ENCODE measurements at regions not wholly inside any gene's neighbourhood (a gene's known extent, or its start where the extent isn't known, plus 50 kb on each side); places are given as distances from the start of the nearest gene placed in this dataset.

DNA sequence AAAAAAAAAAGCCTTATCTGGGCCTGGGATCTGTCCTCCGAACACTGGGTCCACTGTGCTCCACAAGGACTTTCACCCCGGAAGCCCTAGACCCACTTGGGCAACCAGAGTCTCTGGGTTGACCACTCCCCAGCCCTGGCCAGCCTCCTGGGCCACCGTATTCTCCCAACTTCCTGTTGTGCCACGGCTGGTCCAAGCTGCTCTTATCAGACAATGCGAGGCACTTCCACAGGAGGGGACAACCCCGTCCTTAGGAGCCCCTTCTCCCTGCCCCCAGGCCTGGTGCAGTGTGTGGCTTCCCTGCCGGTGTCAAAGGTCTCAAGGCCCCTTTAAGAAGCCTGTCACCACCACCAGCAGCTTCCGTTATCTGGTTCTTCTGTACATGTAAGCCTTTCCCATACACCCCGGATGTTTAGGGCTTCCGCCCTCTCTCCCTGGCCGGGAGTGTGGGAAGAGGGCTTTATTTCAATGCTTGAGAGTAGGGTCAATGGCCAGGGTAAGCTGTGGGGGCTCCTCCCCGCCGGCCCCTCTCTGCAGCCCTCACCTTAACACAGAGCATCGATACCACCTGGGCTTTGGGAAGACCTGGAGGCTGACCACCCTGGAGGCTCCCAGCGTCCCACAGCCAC is 313.0 kb downstream of the SEC14L1 start (continued):
- TF ChIP-seq, protein P1, sequence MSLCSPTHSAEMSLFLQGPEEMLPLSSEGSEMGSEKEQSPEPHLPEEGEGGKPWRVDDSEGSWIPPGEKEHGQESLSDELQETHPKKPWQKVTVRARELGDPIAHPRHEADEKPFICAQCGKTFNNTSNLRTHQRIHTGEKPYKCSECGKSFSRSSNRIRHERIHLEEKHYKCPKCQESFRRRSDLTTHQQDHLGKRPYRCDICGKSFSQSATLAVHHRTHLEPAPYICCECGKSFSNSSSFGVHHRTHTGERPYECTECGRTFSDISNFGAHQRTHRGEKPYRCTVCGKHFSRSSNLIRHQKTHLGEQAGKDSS (CRISPR knock-in tag; IDR thresholded peaks at IDR 0.05; ENCODE audit: borderline replicate concordance, low read depth), result peak; percentile 62; the same call in 1 of the 2 replicates
- TF ChIP-seq CEBPG (CRISPR knock-in tag; IDR thresholded peaks at IDR 0.05) (peak; percentile 86), ELF1 (CRISPR knock-in tag; IDR thresholded peaks at IDR 0.05) (peak; percentile 97), ZFAT (CRISPR knock-in tag; conservative IDR thresholded peaks at IDR 0.05) (no peak), ZNF776 (CRISPR knock-in tag; IDR thresholded peaks at IDR 0.05) (peak; percentile 10; the same call in 1 of the 2 replicates), ZNF75D (CRISPR knock-in tag; IDR thresholded peaks at IDR 0.05; ENCODE audit: borderline replicate concordance) (no peak), NFYB (CRISPR knock-in tag; IDR thresholded peaks at IDR 0.05) (peak; percentile 54), ZNF614 (CRISPR knock-in tag; IDR thresholded peaks at IDR 0.05; ENCODE audit: borderline replicate concordance) (peak; percentile 61; the same call in 1 of the 2 replicates), IRX3 (CRISPR knock-in tag; IDR thresholded peaks at IDR 0.05; ENCODE audit: borderline replicate concordance, low read depth) (no peak), REXO4 (CRISPR knock-in tag; IDR thresholded peaks at IDR 0.05; ENCODE audit: borderline replicate concordance) (no peak), HIVEP1 (CRISPR knock-in tag; IDR thresholded peaks at IDR 0.05) (peak; percentile 88), POGZ (CRISPR knock-in tag; IDR thresholded peaks at IDR 0.05) (peak; percentile 55), POLR2AphosphoS5 (IDR thresholded peaks at IDR 0.05; ENCODE audit: low read depth, low read length) (peak; percentile 63), CREM (IDR thresholded peaks at IDR 0.05) (peak; percentile 75), CREM (CRISPR knock-in tag; IDR thresholded peaks at IDR 0.05) (no peak), ZSCAN21 (CRISPR knock-in tag; IDR thresholded peaks at IDR 0.05; ENCODE audit: borderline replicate concordance) (peak; percentile 74; the same call in 1 of the 2 replicates)
- TF ChIP-seq, protein P2, sequence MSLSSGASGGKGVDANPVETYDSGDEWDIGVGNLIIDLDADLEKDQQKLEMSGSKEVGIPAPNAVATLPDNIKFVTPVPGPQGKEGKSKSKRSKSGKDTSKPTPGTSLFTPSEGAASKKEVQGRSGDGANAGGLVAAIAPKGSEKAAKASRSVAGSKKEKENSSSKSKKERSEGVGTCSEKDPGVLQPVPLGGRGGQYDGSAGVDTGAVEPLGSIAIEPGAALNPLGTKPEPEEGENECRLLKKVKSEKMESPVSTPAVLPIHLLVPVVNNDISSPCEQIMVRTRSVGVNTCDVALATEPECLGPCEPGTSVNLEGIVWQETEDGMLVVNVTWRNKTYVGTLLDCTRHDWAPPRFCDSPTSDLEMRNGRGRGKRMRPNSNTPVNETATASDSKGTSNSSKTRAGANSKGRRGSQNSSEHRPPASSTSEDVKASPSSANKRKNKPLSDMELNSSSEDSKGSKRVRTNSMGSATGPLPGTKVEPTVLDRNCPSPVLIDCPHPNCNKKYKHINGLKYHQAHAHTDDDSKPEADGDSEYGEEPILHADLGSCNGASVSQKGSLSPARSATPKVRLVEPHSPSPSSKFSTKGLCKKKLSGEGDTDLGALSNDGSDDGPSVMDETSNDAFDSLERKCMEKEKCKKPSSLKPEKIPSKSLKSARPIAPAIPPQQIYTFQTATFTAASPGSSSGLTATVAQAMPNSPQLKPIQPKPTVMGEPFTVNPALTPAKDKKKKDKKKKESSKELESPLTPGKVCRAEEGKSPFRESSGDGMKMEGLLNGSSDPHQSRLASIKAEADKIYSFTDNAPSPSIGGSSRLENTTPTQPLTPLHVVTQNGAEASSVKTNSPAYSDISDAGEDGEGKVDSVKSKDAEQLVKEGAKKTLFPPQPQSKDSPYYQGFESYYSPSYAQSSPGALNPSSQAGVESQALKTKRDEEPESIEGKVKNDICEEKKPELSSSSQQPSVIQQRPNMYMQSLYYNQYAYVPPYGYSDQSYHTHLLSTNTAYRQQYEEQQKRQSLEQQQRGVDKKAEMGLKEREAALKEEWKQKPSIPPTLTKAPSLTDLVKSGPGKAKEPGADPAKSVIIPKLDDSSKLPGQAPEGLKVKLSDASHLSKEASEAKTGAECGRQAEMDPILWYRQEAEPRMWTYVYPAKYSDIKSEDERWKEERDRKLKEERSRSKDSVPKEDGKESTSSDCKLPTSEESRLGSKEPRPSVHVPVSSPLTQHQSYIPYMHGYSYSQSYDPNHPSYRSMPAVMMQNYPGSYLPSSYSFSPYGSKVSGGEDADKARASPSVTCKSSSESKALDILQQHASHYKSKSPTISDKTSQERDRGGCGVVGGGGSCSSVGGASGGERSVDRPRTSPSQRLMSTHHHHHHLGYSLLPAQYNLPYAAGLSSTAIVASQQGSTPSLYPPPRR (CRISPR knock-in tag; IDR thresholded peaks at IDR 0.05; ENCODE audit: borderline replicate concordance), result peak; percentile 65; the same call in 1 of the 2 replicates
- TF ChIP-seq, protein P3, sequence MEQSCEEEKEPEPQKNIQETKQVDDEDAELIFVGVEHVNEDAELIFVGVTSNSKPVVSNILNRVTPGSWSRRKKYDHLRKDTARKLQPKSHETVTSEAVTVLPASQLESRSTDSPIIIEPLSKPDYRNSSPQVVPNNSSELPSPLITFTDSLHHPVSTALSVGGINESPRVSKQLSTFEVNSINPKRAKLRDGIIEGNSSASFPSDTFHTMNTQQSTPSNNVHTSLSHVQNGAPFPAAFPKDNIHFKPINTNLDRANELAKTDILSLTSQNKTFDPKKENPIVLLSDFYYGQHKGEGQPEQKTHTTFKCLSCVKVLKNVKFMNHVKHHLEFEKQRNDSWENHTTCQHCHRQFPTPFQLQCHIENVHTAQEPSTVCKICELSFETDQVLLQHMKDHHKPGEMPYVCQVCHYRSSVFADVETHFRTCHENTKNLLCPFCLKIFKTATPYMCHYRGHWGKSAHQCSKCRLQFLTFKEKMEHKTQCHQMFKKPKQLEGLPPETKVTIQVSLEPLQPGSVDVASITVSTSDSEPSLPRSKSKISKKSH (CRISPR knock-in tag; IDR thresholded peaks at IDR 0.05; ENCODE audit: borderline replicate concordance), result peak; percentile 44; the same call in 1 of the 2 replicates

Measured in HepG2 (cell line).